ENCODE measurements at regions not wholly inside any gene's neighbourhood (a gene's known extent, or its start where the extent isn't known, plus 50 kb on each side); places are given as distances from the start of the nearest gene placed in this dataset.

DNA sequence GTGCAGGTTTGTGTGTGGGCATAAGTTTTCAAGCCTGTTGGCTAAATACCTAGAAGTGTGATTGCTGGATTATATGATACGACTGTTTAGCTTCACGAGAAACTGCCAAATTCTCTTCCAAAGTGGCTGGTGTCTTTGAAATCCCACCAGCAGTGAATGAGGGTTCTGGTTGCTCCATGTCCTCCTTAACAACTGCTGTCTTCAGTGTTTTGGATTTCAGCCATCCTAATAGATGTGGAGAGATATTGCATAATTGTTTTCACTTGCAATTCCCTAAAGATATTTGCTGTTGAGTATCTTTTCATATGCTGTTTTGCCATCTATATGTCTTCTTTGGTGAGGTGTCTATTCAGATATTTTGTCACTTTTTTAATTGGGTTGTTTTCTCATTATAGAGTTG is 390.5 kb downstream of the ZNF536 start:
- no peak overlapping the region for H2AFZ ChIP-seq (ENCODE audit: low read depth, low read length)
- no peaks in the 10 kb centered on the region for H3K79me2 ChIP-seq (replicated peaks; ENCODE audit: insufficient read depth, low read length)
- no peak overlapping the region for H3K4me2 ChIP-seq (ENCODE audit: low read length)
- no peak overlapping the region for H3K4me3 ChIP-seq (ENCODE audit: low read length)
- H3K9me3 ChIP-seq (ENCODE audit: low read length): no peaks in the 10 kb centered on the region
- H3F3A ChIP-seq (ENCODE audit: insufficient read depth, low read length, poor library complexity, severe bottlenecking): no peaks in the 10 kb centered on the region
- no peaks in the 10 kb centered on the region for H3K9me2 ChIP-seq (ENCODE audit: insufficient read depth, low read length)
- H3K9ac ChIP-seq (ENCODE audit: low read length): no peak overlapping the region
- H3K27ac ChIP-seq (ENCODE audit: low read length): no peak overlapping the region
- H3K27me3 ChIP-seq (ENCODE audit: insufficient read depth, low read depth, low read length): no peaks in the 10 kb centered on the region
- H4K20me1 ChIP-seq (ENCODE audit: insufficient read depth): no peaks in the 10 kb centered on the region
- TF ChIP-seq, protein P1, sequence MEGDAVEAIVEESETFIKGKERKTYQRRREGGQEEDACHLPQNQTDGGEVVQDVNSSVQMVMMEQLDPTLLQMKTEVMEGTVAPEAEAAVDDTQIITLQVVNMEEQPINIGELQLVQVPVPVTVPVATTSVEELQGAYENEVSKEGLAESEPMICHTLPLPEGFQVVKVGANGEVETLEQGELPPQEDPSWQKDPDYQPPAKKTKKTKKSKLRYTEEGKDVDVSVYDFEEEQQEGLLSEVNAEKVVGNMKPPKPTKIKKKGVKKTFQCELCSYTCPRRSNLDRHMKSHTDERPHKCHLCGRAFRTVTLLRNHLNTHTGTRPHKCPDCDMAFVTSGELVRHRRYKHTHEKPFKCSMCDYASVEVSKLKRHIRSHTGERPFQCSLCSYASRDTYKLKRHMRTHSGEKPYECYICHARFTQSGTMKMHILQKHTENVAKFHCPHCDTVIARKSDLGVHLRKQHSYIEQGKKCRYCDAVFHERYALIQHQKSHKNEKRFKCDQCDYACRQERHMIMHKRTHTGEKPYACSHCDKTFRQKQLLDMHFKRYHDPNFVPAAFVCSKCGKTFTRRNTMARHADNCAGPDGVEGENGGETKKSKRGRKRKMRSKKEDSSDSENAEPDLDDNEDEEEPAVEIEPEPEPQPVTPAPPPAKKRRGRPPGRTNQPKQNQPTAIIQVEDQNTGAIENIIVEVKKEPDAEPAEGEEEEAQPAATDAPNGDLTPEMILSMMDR (IDR thresholded peaks at IDR 0.05; ENCODE audit: poor library complexity, severe bottlenecking): no peak
- TF ChIP-seq TAF1 (IDR thresholded peaks at IDR 0.05; ENCODE audit: low read depth): no peak
- no peak for TF ChIP-seq EZH2 (IDR thresholded peaks at IDR 0.05; ENCODE audit: borderline replicate concordance, insufficient read depth, low read length, poor library complexity, severe bottlenecking)
- no peak for TF ChIP-seq EP300 (conservative IDR thresholded peaks at IDR 0.05; ENCODE audit: poor library complexity, severe bottlenecking)
- TF ChIP-seq, protein P2, sequence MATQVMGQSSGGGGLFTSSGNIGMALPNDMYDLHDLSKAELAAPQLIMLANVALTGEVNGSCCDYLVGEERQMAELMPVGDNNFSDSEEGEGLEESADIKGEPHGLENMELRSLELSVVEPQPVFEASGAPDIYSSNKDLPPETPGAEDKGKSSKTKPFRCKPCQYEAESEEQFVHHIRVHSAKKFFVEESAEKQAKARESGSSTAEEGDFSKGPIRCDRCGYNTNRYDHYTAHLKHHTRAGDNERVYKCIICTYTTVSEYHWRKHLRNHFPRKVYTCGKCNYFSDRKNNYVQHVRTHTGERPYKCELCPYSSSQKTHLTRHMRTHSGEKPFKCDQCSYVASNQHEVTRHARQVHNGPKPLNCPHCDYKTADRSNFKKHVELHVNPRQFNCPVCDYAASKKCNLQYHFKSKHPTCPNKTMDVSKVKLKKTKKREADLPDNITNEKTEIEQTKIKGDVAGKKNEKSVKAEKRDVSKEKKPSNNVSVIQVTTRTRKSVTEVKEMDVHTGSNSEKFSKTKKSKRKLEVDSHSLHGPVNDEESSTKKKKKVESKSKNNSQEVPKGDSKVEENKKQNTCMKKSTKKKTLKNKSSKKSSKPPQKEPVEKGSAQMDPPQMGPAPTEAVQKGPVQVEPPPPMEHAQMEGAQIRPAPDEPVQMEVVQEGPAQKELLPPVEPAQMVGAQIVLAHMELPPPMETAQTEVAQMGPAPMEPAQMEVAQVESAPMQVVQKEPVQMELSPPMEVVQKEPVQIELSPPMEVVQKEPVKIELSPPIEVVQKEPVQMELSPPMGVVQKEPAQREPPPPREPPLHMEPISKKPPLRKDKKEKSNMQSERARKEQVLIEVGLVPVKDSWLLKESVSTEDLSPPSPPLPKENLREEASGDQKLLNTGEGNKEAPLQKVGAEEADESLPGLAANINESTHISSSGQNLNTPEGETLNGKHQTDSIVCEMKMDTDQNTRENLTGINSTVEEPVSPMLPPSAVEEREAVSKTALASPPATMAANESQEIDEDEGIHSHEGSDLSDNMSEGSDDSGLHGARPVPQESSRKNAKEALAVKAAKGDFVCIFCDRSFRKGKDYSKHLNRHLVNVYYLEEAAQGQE (IDR thresholded peaks at IDR 0.05; ENCODE audit: borderline replicate concordance): no peak
- TF ChIP-seq MXI1 (conservative IDR thresholded peaks at IDR 0.05; ENCODE audit: poor library complexity, severe bottlenecking): no peak
- TF ChIP-seq RAD21 (conservative IDR thresholded peaks at IDR 0.05): no peak
- TF ChIP-seq POLR2AphosphoS5 (IDR thresholded peaks at IDR 0.05): no peak
- no peak for TF ChIP-seq SMC3 (conservative IDR thresholded peaks at IDR 0.05; ENCODE audit: poor library complexity)
- no peaks in the 10 kb centered on the region for H3K36me3 ChIP-seq (ENCODE audit: insufficient read depth, low read length)

DNA sequence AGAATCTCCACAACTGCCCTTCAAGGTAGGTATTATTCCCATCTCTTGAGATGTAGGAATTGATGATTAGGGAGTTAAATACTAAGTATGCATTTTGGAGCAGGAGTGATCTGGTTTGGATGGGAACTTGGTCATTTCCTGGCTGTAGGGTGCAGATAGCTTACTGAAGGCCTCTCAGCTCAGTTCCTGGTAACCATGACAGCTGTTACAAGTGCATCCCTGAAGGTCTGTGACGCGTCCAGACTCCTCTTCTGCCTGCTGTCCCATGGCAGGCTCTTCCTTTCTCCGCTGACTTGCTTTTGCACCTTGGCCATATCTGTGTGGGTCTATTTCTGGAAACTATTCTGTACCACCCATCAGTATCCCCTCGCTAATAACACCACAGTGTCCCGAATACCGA is 387.8 kb downstream of the ZNF536 start:
- Histone ChIP-seq H3K27me3 (ENCODE audit: insufficient read depth, low read depth, low read length) (no peaks in the 10 kb centered on the region), H3F3A (ENCODE audit: insufficient read depth, low read length, poor library complexity, severe bottlenecking) (no peaks in the 10 kb centered on the region), H3K27ac (ENCODE audit: low read length) (no peak overlapping the region), H3K9me2 (ENCODE audit: insufficient read depth, low read length) (no peaks in the 10 kb centered on the region), H2AFZ (ENCODE audit: low read depth, low read length) (no peak overlapping the region), H3K9me3 (ENCODE audit: low read length) (no peaks in the 10 kb centered on the region), H4K20me1 (ENCODE audit: insufficient read depth) (no peaks in the 10 kb centered on the region), H3K36me3 (ENCODE audit: insufficient read depth, low read length) (no peaks in the 10 kb centered on the region), H3K4me2 (ENCODE audit: low read length) (no peak overlapping the region), H3K79me2 (replicated peaks; ENCODE audit: insufficient read depth, low read length) (no peaks in the 10 kb centered on the region), H3K4me3 (ENCODE audit: low read length) (no peak overlapping the region), H3K9ac (ENCODE audit: low read length) (no peak overlapping the region)
- TF ChIP-seq MXI1 (conservative IDR thresholded peaks at IDR 0.05; ENCODE audit: poor library complexity, severe bottlenecking) (no peak), EP300 (conservative IDR thresholded peaks at IDR 0.05; ENCODE audit: poor library complexity, severe bottlenecking) (no peak), SMC3 (conservative IDR thresholded peaks at IDR 0.05; ENCODE audit: poor library complexity) (no peak), TAF1 (IDR thresholded peaks at IDR 0.05; ENCODE audit: low read depth) (no peak), POLR2AphosphoS5 (IDR thresholded peaks at IDR 0.05) (no peak), EZH2 (IDR thresholded peaks at IDR 0.05; ENCODE audit: borderline replicate concordance, insufficient read depth, low read length, poor library complexity, severe bottlenecking) (no peak), RAD21 (conservative IDR thresholded peaks at IDR 0.05) (no peak)
- TF ChIP-seq, protein P1 (IDR thresholded peaks at IDR 0.05; ENCODE audit: poor library complexity, severe bottlenecking): no peak
- TF ChIP-seq, protein P2 (IDR thresholded peaks at IDR 0.05; ENCODE audit: borderline replicate concordance): no peak

All from neural cell (in vitro differentiated cells).